Ishikawa (cell line): ENCODE measurements at regions not wholly inside any gene's neighbourhood (a gene's known extent, or its start where the extent isn't known, plus 50 kb on each side); places are given as distances from the start of the nearest gene placed in this dataset.

Experiments used
- CREB1 ChIP-seq: IDR thresholded peaks from 2 replicates; pipeline ENCODE4 v1.6.1; 2012; ENCODE audit warnings: low read depth
- EGR1 ChIP-seq: IDR thresholded peaks from 2 replicates; pipeline ENCODE4 v1.6.1; 2012
- EP300 ChIP-seq: IDR thresholded peaks from 2 replicates; pipeline ENCODE4 v1.6.1; 2012; ENCODE audit warnings: borderline replicate concordance
- FOXM1 ChIP-seq: IDR thresholded peaks from 2 replicates; pipeline ENCODE4 v1.6.1; 2012; ENCODE audit warnings: low read depth, borderline replicate concordance
- YY1 ChIP-seq: IDR thresholded peaks from 2 replicates; pipeline ENCODE4 v1.6.1; 2012; ENCODE audit warnings: low read depth
- TF ChIP-seq, protein P1 (sequence below): IDR thresholded peaks from 2 replicates; pipeline ENCODE4 v1.6.1; 2012; ENCODE audit warnings: low read depth, mild to moderate bottlenecking

DNA sequence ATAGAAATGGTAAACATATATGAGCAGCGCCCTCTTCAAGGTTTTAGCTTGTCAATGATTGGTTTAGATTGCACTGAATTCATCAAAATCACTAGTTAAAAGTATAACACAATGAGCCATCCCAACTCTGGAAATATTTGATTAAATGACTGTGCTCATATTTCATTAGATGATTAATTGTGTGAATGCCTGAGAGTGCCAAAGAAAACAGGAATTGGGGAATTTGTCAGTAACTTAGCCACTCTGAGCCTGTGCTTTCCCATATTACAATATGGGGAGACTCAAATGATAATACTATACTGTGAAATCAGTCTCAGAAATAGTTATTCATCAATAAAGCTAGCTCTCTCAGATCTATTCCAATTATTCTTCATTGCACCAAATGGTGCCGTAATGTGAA lies 2087.6 kb upstream of the CELF4 start:
- no peak for TF ChIP-seq YY1
- no peak for TF ChIP-seq EP300
- TF ChIP-seq CREB1: no peak
- TF ChIP-seq, protein P1, sequence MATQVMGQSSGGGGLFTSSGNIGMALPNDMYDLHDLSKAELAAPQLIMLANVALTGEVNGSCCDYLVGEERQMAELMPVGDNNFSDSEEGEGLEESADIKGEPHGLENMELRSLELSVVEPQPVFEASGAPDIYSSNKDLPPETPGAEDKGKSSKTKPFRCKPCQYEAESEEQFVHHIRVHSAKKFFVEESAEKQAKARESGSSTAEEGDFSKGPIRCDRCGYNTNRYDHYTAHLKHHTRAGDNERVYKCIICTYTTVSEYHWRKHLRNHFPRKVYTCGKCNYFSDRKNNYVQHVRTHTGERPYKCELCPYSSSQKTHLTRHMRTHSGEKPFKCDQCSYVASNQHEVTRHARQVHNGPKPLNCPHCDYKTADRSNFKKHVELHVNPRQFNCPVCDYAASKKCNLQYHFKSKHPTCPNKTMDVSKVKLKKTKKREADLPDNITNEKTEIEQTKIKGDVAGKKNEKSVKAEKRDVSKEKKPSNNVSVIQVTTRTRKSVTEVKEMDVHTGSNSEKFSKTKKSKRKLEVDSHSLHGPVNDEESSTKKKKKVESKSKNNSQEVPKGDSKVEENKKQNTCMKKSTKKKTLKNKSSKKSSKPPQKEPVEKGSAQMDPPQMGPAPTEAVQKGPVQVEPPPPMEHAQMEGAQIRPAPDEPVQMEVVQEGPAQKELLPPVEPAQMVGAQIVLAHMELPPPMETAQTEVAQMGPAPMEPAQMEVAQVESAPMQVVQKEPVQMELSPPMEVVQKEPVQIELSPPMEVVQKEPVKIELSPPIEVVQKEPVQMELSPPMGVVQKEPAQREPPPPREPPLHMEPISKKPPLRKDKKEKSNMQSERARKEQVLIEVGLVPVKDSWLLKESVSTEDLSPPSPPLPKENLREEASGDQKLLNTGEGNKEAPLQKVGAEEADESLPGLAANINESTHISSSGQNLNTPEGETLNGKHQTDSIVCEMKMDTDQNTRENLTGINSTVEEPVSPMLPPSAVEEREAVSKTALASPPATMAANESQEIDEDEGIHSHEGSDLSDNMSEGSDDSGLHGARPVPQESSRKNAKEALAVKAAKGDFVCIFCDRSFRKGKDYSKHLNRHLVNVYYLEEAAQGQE: no peak
- TF ChIP-seq FOXM1: no peak
- no peak for TF ChIP-seq EGR1
